Lower lobe of right lung (tissue), 2 donors: ENCODE measurements at regions not wholly inside any gene's neighbourhood (a gene's known extent, or its start where the extent isn't known, plus 50 kb on each side); places are given as distances from the start of the nearest gene placed in this dataset.

Source experiments
- ATAC-seq, 2 donors: fragments of 200-7000 bp; cut with Tn5 transposase; one replicate each; pipeline ENCODE4 v1.9.1; 2020 to 2022; ENCODE audit warnings: mild to moderate bottlenecking in 2 of 2, moderate library complexity in 2 of 2
- DNase-seq: peaks from one replicate; pipeline ENCODE4 v3.0.0-alpha.2; 2020
- H3K27ac ChIP-seq: fragments of 200-600 bp; one replicate; pipeline ENCODE4 v1.8.0; 2022
- H3K27me3 ChIP-seq: fragments of 200-600 bp; one replicate; pipeline ENCODE4 v1.8.0; 2022; ENCODE audit warnings: low read depth
- H3K36me3 ChIP-seq: fragments of 200-600 bp; one replicate; pipeline ENCODE4 v1.8.0; 2022; ENCODE audit warnings: mild to moderate bottlenecking
- H3K4me1 ChIP-seq: fragments of 200-600 bp; one replicate; pipeline ENCODE4 v1.8.0; 2022
- H3K4me3 ChIP-seq: fragments of 200-600 bp; one replicate; pipeline ENCODE4 v1.8.0; 2022; ENCODE audit warnings: mild to moderate bottlenecking
- H3K9me3 ChIP-seq: fragments of 200-600 bp; one replicate; pipeline ENCODE4 v1.8.0; 2022
- intact Hi-C: fragments of 100-400 bp; cut with DNase I; formaldehyde crosslinking; loops from one replicate; pipeline ENCODE4 v1.11.0; 2022
- TF ChIP-seq, protein P1 (sequence below): fragments of 200-600 bp; IDR thresholded peaks from one replicate; pipeline ENCODE4 v1.8.0; 2022; ENCODE audit warnings: antibody characterized with exemption, mild to moderate bottlenecking
- donor health status: DM: no; HTN: yes; CAD: no; lungs with severe emphysema.

DNA sequence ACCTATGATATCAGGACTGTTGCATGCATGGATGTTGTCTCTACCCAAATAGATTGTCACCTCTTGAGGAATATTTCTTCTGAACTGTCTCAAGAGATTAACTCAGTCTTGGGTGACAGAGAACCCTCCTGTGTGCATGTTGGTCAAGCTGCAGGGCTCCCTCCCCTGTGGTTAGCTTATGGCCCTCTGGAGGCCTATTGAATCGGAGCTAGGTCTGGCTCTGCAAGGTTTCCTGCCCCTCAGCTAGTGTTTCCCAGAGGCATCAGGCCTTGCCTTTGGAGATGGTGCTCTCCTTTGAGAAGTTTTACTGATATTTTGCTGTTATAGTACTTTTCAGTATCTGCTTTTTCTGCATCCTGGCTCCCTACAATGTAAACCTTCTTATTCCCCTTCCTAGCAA is 769.2 kb upstream of the FAM98A start:
- Histone ChIP-seq H3K9me3 (no peaks in the 10 kb centered on the region), H3K27ac (no peak overlapping the region), H3K36me3 (no peaks in the 10 kb centered on the region), H3K4me3 (no peak overlapping the region), H3K4me1 (no peaks in the 10 kb centered on the region), H3K27me3 (no peaks in the 10 kb centered on the region)
- TF ChIP-seq, protein P1, sequence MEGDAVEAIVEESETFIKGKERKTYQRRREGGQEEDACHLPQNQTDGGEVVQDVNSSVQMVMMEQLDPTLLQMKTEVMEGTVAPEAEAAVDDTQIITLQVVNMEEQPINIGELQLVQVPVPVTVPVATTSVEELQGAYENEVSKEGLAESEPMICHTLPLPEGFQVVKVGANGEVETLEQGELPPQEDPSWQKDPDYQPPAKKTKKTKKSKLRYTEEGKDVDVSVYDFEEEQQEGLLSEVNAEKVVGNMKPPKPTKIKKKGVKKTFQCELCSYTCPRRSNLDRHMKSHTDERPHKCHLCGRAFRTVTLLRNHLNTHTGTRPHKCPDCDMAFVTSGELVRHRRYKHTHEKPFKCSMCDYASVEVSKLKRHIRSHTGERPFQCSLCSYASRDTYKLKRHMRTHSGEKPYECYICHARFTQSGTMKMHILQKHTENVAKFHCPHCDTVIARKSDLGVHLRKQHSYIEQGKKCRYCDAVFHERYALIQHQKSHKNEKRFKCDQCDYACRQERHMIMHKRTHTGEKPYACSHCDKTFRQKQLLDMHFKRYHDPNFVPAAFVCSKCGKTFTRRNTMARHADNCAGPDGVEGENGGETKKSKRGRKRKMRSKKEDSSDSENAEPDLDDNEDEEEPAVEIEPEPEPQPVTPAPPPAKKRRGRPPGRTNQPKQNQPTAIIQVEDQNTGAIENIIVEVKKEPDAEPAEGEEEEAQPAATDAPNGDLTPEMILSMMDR: no peak
- intact Hi-C loops: no loop called here
- ATAC-seq (no peak), DNase-seq (no peak)

DNA sequence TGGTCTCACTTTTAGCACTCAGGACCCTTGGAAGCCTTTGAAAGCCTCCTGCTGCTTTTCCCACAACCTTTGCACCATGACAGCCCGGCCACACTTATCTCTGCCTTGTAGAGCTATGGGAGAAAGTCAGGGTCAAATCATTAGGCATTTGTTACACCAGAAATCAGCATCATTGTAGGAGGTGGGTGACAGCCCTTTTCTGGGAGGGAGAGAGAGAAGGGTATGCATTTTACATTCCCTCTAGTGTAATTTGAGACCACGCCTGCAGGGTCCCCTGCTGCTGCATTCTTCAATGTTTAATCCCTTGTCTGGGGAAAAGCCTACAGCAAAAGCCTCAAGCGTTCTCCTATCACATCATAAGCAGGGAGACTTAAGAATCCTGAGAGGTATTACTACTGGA is 766.8 kb upstream of the FAM98A start:
- TF ChIP-seq, protein P1: no peak
- no peak overlapping the region for H3K27ac ChIP-seq
- no peaks in the 10 kb centered on the region for H3K4me1 ChIP-seq
- H3K27me3 ChIP-seq: no peaks in the 10 kb centered on the region
- DNase-seq (no peak), ATAC-seq (no peak)
- intact Hi-C loops: no loop called here
- no peaks in the 10 kb centered on the region for H3K9me3 ChIP-seq
- H3K4me3 ChIP-seq: no peak overlapping the region
- no peaks in the 10 kb centered on the region for H3K36me3 ChIP-seq

DNA sequence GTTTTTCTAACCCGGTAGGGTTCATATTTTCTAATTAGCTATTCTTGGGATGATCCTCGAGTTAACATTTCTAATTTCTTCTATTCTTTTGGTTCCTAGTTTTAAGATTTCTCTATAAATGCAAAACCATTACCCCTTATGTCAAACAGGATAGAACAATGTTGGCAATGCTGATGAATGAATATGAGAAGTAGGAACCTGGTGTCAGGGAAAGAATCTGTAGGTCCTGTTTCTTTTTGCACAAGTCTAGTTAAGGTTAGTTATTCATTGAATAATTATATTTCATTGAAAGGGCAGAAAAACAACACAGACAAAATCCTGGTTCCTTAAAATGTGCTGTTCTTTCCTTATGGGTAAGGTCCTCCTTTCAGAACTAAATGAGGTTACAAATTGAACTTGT is 766.4 kb upstream of the FAM98A start:
- Histone ChIP-seq H3K4me1 (no peaks in the 10 kb centered on the region), H3K36me3 (no peaks in the 10 kb centered on the region), H3K4me3 (no peak overlapping the region), H3K27ac (no peak overlapping the region), H3K9me3 (no peaks in the 10 kb centered on the region), H3K27me3 (no peaks in the 10 kb centered on the region)
- DNase-seq (no peak), ATAC-seq (no peak)
- intact Hi-C loops: no loop called here
- TF ChIP-seq, protein P1: no peak

DNA sequence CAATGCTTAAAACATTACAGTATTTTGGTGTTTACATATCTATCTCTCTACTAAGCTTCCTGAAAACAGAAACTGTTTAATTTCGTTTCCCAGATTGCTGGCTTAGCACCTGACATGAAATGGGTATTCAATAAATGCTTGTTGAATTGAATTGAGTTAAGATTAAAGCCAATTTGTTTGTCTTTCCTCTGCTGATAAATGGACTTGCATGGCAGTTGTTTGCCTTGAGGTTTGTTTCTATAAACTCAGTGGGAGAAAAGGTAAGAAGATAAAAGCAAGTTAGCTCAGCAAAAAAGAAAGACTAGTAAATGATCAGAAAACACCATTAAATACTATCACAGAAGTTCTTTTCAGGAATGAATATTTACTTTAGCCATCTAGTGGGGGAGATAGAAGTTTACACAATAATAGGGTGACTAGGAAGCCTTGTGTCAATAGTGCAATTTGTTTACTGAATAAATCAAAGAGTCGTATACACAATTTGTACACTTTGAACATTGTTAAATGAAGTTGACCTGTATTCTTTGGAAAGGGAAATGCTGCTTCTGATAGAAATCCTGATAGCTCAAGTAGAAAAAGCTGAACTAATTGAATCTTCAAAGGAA is 754.5 kb upstream of the FAM98A start:
- intact Hi-C loops: no loop called here
- Histone ChIP-seq H3K27ac (no peak overlapping the region), H3K4me1 (no peaks in the 10 kb centered on the region), H3K36me3 (no peaks in the 10 kb centered on the region), H3K9me3 (no peaks in the 10 kb centered on the region), H3K27me3 (no peaks in the 10 kb centered on the region), H3K4me3 (no peak overlapping the region)
- TF ChIP-seq, protein P1: no peak
- DNase-seq (no peak), ATAC-seq (no peak)

DNA sequence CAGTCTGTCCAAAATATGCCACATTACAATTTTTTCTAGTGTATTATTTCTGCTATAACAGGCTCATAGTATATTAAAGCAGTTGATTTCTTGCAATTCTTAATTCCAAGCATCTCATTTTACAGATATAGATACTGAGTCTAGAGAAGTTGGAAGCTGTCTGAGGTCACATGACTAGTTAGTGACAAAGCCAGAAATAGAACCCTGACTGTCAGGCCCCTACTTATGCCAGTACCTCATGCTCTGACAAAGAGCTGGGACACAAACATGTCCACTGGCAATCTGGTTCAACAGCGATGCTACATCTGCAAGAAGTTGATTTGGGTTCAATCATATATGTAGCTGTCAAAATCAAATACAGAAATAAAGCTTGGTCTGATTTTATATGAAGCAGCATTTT is 750.4 kb upstream of the FAM98A start:
- no peaks in the 10 kb centered on the region for H3K36me3 ChIP-seq
- no peak overlapping the region for H3K27ac ChIP-seq
- no peak for DNase-seq
- TF ChIP-seq, protein P1: no peak
- no peaks in the 10 kb centered on the region for H3K27me3 ChIP-seq
- intact Hi-C loops: no loop called here
- H3K9me3 ChIP-seq: no peaks in the 10 kb centered on the region
- no peaks in the 10 kb centered on the region for H3K4me1 ChIP-seq
- no peak overlapping the region for H3K4me3 ChIP-seq
- no peak for ATAC-seq

DNA sequence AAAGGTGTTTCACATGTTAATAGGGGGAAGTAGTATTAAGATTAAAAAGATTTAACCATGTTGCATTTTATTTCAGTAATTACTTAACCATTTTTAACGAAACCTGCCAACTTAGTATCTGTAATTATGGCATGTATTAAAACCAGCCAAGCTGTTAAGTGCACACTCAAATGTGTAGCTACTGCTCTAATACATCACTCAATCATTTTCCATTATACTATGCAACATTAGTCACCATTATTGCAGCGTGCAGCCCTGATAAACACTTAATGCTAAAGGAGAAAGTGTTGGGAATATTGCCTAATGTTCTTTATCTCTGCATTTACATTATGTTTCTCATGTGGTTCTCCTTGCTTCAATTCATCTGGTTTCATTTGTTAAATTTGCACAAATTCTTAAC is 745.9 kb upstream of the FAM98A start:
- ATAC-seq: no peak
- H3K4me1 ChIP-seq: no peaks in the 10 kb centered on the region
- intact Hi-C loops: no loop called here
- no peak overlapping the region for H3K27ac ChIP-seq
- H3K36me3 ChIP-seq: no peaks in the 10 kb centered on the region
- no peaks in the 10 kb centered on the region for H3K9me3 ChIP-seq
- TF ChIP-seq, protein P1: no peak
- H3K4me3 ChIP-seq: no peak overlapping the region
- no peak for DNase-seq
- no peaks in the 10 kb centered on the region for H3K27me3 ChIP-seq
